Astrocyte (in vitro differentiated cells and primary cell): ENCODE measurements at regions not wholly inside any gene's neighbourhood (a gene's known extent, or its start where the extent isn't known, plus 50 kb on each side); places are given as distances from the start of the nearest gene placed in this dataset.

Experiments used
- DNase-seq: peaks from one replicate; pipeline ENCODE4 v3.0.0-alpha.2; 2010; ENCODE audit warnings: low read depth
- FAIRE-seq: peaks from 2 replicates; lab custom pipeline; 2011; peaks lifted over from hg19 to GRCh38; lab: Jason Lieb, UNC
- H2AFZ ChIP-seq: 2 replicates; pipeline ENCODE4 v1.6.0; 2012; ENCODE audit warnings: low read depth, low read length, inconsistent platforms
- H3K27ac ChIP-seq: 2 replicates; pipeline ENCODE4 v1.5.1; 2011; ENCODE audit warnings: low read depth, low read length, inconsistent platforms
- H3K27me3 ChIP-seq: 2 replicates; pipeline ENCODE4 v1.6.0; 2011; ENCODE audit warnings: low read length, inconsistent platforms; ENCODE audit not compliant: insufficient read depth
- H3K36me3 ChIP-seq: 2 replicates; pipeline ENCODE4 v1.5.1; 2011; ENCODE audit warnings: low read length, inconsistent platforms; ENCODE audit not compliant: insufficient read depth
- H3K4me1 ChIP-seq: 2 replicates; pipeline ENCODE4 v1.5.1; 2011; ENCODE audit warnings: low read length, inconsistent platforms; ENCODE audit not compliant: insufficient read depth
- H3K4me2 ChIP-seq: 2 replicates; pipeline ENCODE4 v1.6.0; 2012; ENCODE audit warnings: low read length, inconsistent platforms
- H3K4me3 ChIP-seq: 2 replicates; pipeline ENCODE4 v1.5.1; 2011; ENCODE audit warnings: low read depth, mild to moderate bottlenecking, low read length, inconsistent platforms; ENCODE audit not compliant: insufficient read depth
- H3K79me2 ChIP-seq: 2 replicates; pipeline ENCODE4 v1.6.0; 2012; ENCODE audit warnings: mild to moderate bottlenecking, low read length, inconsistent platforms; ENCODE audit not compliant: insufficient read depth
- H3K9ac ChIP-seq: 2 replicates; pipeline ENCODE4 v1.6.0; 2012; ENCODE audit warnings: mild to moderate bottlenecking, low read length, inconsistent platforms
- H3K9me3 ChIP-seq: 2 replicates; pipeline ENCODE4 v1.5.1; 2012; ENCODE audit warnings: low read depth, mild to moderate bottlenecking, low read length, inconsistent platforms; ENCODE audit not compliant: insufficient read depth
- H4K20me1 ChIP-seq: 2 replicates; pipeline ENCODE4 v1.6.0; 2012; ENCODE audit warnings: low read length, inconsistent platforms; ENCODE audit not compliant: insufficient read depth
- H3K27ac Mint-ChIP-seq: one replicate; pipeline ENCODE4 v1.8.0; 2021; ENCODE audit warnings: mild to moderate bottlenecking, mixed read lengths; ENCODE audit not compliant: unreplicated experiment
- H3K27me3 Mint-ChIP-seq: one replicate; pipeline ENCODE4 v1.8.0; 2021; ENCODE audit warnings: low read depth, mixed read lengths; ENCODE audit not compliant: unreplicated experiment
- H3K36me3 Mint-ChIP-seq: one replicate; pipeline ENCODE4 v1.8.0; 2021; ENCODE audit warnings: low read depth, mixed read lengths; ENCODE audit not compliant: unreplicated experiment
- H3K4me1 Mint-ChIP-seq: one replicate; pipeline ENCODE4 v1.8.0; 2021; ENCODE audit warnings: low read depth, mixed read lengths; ENCODE audit not compliant: unreplicated experiment
- H3K4me3 Mint-ChIP-seq: one replicate; pipeline ENCODE4 v1.8.0; 2021; ENCODE audit warnings: mild to moderate bottlenecking, moderate library complexity, mixed read lengths; ENCODE audit not compliant: unreplicated experiment
- H3K9me3 Mint-ChIP-seq: one replicate; pipeline ENCODE4 v1.8.0; 2021; ENCODE audit warnings: mild to moderate bottlenecking, mixed read lengths; ENCODE audit not compliant: unreplicated experiment
- CTCF ChIP-seq: IDR thresholded peaks from 2 replicates; pipeline ENCODE4 v1.5.1; 2011; ENCODE audit warnings: low read depth, mild to moderate bottlenecking, inconsistent platforms, low read length, moderate library complexity; ENCODE audit not compliant: insufficient read depth
- EZH2 ChIP-seq: IDR thresholded peaks from 2 replicates; pipeline ENCODE4 v1.6.1; 2012; ENCODE audit warnings: mild to moderate bottlenecking, low read length, inconsistent platforms; ENCODE audit not compliant: insufficient read depth

GRCh38 chr21:16606271-16606670 lies 876.5 kb downstream of the USP25 start:
- TF ChIP-seq EZH2 (no peak), CTCF (no peak)
- H2AFZ ChIP-seq: no peak overlapping the region
- no peaks in the 10 kb centered on the region for H4K20me1 ChIP-seq
- H3K9ac ChIP-seq: no peak overlapping the region
- H3K27ac ChIP-seq: no peak overlapping the region
- Mint-ChIP-seq H3K4me1 (no peaks in the 10 kb centered on the region), H3K9me3 (no peaks in the 10 kb centered on the region), H3K27me3 (no peaks in the 10 kb centered on the region), H3K4me3 (no peak overlapping the region), H3K27ac (no peak overlapping the region), H3K36me3 (no peaks in the 10 kb centered on the region)
- no peak for FAIRE-seq
- no peaks in the 10 kb centered on the region for H3K79me2 ChIP-seq
- no peak overlapping the region for H3K4me2 ChIP-seq
- DNase-seq: no peak
- no peaks in the 10 kb centered on the region for H3K4me1 ChIP-seq
- H3K27me3 ChIP-seq: no peaks in the 10 kb centered on the region
- H3K4me3 ChIP-seq: no peak overlapping the region
- H3K36me3 ChIP-seq: no peaks in the 10 kb centered on the region
- H3K9me3 ChIP-seq: no peaks in the 10 kb centered on the region

GRCh38 chr21:16608209-16608830 lies 878.5 kb downstream of the USP25 start:
- no peak for TF ChIP-seq EZH2
- TF ChIP-seq CTCF: no peak
- H3K4me3 ChIP-seq: no peak overlapping the region
- Mint-ChIP-seq H3K4me1 (no peaks in the 10 kb centered on the region), H3K27me3 (no peaks in the 10 kb centered on the region), H3K9me3 (no peaks in the 10 kb centered on the region), H3K36me3 (no peaks in the 10 kb centered on the region), H3K27ac (no peak overlapping the region), H3K4me3 (no peak overlapping the region)
- H4K20me1 ChIP-seq: no peaks in the 10 kb centered on the region
- no peaks in the 10 kb centered on the region for H3K79me2 ChIP-seq
- no peak for DNase-seq
- H3K4me2 ChIP-seq: no peak overlapping the region
- H3K9ac ChIP-seq: no peak overlapping the region
- FAIRE-seq: no peak
- H3K4me1 ChIP-seq: no peaks in the 10 kb centered on the region
- no peaks in the 10 kb centered on the region for H3K27me3 ChIP-seq
- H2AFZ ChIP-seq: no peak overlapping the region
- H3K36me3 ChIP-seq: no peaks in the 10 kb centered on the region
- H3K27ac ChIP-seq: no peak overlapping the region
- H3K9me3 ChIP-seq: no peaks in the 10 kb centered on the region

- no peaks in the 10 kb centered on the region for H3K4me1 ChIP-seq
- no peaks in the 10 kb centered on the region for H3K9me3 ChIP-seq
- Mint-ChIP-seq H3K36me3 (peaks cover 2% of the 10 kb centered on the region), H3K4me3 (no peak overlapping the region), H3K4me1 (no peaks in the 10 kb centered on the region), H3K27ac (no peak overlapping the region), H3K9me3 (peaks cover 4% of the 10 kb centered on the region), H3K27me3 (no peaks in the 10 kb centered on the region)
- no peak for FAIRE-seq
- DNase-seq: no peak
- no peak overlapping the region for H3K4me3 ChIP-seq
- no peaks in the 10 kb centered on the region for H3K79me2 ChIP-seq
- no peaks in the 10 kb centered on the region for H3K27me3 ChIP-seq
- no peaks in the 10 kb centered on the region for H3K36me3 ChIP-seq
- H2AFZ ChIP-seq: no peak overlapping the region
- H3K9ac ChIP-seq: no peak overlapping the region
- no peak overlapping the region for H3K4me2 ChIP-seq
- no peaks in the 10 kb centered on the region for H4K20me1 ChIP-seq
- H3K27ac ChIP-seq: no peak overlapping the region
- no peak for TF ChIP-seq CTCF
- TF ChIP-seq EZH2: no peak
Measured at GRCh38 chr21:16619281-16619680, 889.5 kb downstream of the USP25 start.
